Kidney capillary endothelial cell (primary cell): ENCODE measurements at regions not wholly inside any gene's neighbourhood (a gene's known extent, or its start where the extent isn't known, plus 50 kb on each side); places are given as distances from the start of the nearest gene placed in this dataset.
"Not testable (repeated sequence)": the region's sequence is repeated elsewhere in the genome, so short reads cannot be mapped to it uniquely, and the experiment has no call there.

Source experiments
- DNase-seq: peaks from one replicate; pipeline ENCODE4 v3.0.0-alpha.2; 2018; ENCODE audit warnings: low spot score

DNA sequence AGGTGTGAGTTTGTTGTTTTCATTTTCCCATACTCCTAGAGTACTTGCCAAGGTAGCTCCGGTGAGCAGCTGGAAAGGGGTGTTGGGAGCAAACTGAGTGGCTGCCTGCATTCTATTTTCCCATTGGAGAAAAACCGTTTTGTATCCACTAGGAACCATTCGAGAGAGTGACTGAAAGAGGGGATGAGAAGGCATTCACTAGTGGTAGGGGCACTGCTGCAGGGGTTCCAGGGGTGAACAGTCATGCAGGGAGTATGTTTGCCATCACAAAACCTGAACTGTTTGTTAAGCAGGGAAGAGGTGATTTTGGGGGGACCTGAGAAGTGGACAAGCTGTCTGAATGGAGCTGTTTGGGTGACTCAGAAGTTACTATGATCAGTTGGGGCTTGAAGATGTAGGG is 367.5 kb upstream of the SFSWAP start:
- not testable (repeated sequence) for DNase-seq

- DNase-seq: not testable (repeated sequence)
These were observed 366.0 kb upstream of the SFSWAP start for GRCh38 chr12:131344715-131345520.

DNA sequence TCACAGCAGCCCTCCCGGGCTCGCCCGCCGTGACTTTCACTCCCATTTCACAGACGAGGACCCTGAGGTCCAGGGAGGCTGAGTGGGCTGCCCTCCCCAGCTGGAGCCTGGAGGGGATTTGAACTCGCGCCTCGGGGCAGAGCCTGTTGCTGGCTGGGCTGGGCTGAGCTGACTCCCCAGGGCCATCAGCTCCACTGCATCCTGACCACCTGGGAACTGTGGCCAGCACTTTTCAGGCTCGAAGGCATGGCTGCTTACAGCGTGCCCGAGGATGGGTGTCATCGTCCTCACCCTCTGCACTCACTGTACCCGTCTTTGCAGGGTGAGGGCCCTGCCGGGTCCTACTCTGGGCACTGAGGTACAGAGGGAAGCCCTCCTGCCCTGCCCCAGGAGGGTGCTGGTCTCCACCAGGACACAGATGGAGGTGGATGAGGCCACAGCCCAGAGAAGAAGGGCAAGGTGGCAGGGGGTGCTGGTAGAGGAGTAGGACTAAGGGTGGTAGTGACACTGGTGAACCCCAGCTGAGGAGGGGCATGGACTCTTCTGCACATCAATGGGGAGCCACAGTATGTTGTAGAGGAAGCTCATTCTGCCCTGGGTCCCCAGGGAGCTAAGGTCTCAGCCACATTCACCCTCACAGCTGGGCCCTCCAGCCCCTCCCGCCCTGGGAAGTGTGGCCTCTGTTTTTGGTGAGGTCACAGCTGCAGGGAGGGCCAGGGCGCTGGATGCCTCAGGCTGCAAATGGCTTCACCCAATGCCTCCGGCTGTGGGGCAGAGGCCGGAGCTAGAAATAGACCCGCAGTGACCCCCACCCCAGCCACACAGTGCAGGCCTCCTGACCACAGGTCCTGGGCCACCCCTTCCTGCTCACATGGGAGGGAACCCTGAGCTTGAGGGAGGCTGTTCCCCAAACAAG is 365.1 kb upstream of the SFSWAP start:
- no peak for DNase-seq

DNA sequence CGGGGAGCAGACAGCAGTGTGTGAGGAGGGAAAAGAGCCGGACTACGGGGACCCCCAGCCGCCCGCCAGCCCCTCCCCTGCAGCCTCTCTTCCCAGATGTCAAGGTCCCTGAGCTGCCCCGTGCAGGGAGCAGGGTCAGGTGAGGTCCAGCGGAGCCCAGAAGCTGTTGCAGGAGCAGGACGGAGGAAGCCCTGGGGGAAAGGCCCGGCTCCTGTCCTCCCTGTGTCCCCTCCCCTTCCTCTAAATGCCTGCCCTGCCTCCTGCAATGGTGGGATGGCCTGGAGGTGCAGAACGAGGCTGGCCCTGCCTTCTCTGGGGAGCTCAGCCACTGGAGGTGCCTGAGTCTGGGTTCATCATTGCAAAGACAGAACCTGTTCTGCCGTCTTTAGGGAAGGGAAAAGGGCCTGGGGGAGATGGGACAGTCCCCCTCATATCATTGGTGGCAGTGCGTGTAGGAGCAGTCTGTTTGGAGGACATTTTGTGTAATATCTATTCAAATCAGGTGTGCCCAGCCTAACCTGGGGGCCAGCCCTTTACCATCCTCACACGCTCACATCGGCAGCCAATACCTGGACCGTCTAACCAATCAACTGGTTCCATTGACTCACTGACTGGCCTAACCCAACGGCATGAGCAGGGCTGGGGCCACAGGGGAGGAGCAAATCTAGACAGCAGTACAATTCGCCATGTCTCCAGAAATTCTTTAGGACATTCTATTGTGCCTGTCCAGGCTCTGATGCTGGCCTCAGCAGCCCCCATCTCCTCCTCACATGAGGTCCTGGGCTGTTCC is 364.1 kb upstream of the SFSWAP start:
- no peak for DNase-seq

DNA sequence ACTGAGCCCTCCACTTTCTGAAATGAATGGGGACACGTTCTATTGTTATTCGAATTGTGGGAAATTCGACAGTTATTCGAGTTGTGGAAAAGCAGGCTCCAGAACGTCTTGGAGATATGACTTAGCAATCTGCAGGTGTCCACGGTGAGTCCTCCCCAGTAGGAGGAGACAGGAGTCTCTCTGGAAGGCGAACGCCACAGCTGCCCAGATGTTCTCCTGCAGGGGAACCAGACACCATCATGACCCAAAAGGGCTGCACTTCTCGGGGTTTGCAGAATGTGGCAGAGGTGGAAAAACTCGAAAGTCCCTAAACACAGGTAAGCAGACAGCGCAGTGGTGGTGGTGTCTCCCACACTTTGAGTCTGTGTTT is 363.6 kb upstream of the SFSWAP start:
- DNase-seq: no peak

- no peak for DNase-seq
These were observed 363.2 kb upstream of the SFSWAP start for GRCh38 chr12:131347732-131348131.

DNA sequence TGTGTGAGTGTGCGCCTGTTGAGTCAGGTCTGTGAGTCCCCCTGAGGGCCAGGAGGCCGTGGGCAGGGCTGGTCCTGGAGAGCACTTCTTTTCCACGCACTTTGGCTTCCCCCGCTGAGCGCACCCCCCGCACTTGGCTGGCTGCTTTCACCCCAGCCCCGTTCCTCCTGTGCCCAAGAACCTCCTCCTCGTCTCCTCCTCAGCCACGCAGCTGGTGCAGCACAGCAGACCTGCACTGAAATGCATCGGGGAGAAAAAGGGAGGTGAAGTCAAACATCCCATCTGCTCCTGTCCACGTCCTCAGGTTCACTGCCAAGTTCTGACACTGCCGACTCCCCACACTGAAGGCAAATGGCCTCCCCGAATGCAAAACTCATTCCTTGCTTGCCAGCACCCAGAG is 362.7 kb upstream of the SFSWAP start:
- no peak for DNase-seq

DNA sequence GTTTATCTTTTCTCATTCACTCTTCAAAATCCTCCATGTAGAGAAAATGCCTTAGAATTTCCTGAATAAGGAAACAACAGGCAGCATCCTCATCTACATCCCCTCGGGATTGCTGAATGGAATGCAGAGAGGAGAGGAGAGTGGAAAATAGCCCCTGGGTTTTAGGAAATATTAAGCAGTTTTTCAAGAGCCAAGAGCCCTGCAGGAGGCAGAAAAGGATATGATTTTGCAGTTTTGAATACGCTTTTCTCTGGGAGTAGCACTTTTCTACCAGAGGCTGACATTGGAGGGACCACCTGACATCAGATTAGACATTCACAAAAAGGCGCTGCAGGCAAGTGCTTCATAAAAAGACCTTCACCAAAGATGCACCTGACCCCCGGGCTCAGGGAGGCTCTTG is 362.2 kb upstream of the SFSWAP start:
- DNase-seq: no peak

DNA sequence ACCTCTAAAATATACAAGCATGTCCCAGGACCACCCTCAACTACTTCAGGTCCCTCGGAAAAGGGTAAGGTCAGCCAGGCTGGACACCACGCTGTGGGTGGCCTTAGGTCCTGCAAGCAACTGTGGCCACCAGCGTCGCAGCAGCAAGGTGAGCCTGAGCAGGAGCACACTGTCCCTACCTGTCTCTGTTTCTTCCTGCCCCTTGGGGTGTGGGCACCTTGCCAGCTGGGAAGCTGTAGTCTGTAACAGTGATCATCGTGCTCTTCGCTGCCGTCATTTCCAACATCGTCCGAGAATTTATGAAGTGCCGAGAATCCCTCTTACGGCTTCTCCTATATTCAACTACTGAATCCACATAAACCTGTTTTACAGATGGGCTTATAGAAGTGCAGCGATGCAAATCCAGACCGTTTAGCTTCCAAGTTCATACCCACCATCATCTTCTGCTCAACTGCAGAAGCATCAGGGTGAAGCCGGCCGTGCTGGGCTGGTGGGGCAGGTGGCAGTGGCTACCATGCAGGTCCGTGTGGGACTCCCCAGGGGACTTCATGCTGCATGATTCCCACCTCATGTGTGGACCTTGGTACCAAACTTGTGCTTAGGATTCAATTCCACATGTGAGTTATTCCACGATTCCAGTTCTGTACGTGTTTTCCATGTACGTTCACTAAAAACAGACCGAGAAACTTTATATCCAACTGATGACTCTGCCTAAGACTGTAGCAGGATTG is 361.3 kb upstream of the SFSWAP start:
- DNase-seq: no peak

- DNase-seq: no peak
These were observed 360.0 kb upstream of the SFSWAP start for GRCh38 chr12:131350943-131351318.

DNA sequence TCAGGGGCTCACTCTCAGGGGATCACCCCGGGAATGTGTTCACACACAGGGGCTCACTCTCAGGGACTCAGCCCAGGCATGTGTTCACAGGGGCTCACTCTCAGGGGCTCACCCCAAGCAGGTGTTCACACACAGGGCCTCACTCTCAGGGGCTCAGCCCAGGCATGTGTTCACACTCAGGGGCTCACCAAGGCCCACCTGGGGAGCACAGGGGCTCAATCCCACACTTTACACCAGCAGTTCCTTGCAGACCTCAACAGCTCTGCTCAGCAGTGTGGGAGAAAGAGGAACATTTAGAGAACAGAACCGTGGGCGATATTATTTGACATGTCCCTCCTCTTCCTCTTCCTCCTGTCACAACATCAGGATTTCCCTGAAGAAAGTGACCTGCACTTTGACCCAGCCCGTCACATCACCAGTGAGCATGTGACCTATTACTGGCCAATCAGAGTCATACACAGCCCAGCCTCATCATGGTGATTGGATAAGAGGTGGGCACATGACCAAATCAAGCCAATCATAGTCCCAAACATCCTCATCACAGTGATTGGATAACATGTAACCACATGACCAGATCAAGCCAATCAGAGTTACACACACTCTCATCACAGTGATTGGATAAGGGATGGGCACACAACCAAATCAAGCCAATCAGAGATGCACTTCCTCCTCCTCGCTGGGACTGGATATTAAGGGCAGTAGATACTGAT is 359.4 kb upstream of the SFSWAP start:
- DNase-seq: no peak

DNA sequence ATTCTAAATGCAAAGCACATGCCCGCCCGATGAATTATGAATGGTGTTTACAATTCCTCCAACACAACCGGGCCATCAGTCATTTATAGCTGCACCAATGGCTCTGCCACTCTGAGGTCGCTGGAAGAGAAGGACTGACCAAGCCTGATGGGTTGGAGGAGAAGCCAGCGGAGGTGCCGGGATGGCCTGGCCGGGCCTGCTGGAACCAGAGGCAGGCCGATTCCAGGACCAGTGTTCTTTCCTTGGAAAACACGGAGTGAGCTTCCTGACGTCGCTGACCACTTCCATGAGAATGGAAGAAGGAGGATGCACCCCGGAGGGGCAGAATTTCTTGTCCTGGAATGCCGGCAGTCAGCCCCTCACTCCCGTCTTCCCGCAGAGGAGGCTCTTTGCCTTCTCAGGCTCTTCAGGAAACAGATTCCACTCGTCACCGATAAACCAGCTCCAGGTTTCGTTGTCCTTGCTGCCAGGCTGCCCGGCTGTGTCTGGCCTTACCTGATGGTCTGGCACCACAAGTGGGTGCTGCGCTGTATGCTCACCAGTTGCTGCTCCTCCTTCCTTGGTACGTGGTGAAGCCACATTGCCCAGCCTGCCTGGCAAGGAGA is 358.5 kb upstream of the SFSWAP start:
- no peak for DNase-seq

- DNase-seq: no peak
These were observed 357.5 kb upstream of the SFSWAP start for GRCh38 chr12:131353376-131353775.

DNA sequence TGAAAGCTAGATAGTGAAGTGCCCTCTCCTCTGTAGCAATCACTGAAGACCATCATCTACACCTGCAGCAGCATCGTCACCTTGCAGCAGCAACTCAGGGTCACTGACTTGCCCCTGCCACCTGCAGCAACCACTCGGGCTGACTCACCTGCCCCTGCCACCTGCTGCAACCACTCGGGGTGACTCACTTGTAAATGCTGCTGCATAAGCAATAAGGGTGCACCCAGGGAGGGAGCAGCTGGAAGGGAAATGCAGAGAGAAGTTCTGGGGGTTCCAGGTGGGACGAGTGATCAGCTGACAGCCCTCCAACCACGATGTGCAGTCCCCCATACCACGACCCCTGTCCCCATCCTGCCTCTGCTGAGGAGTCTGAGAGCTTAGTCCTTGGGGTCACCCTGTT is 357.1 kb upstream of the SFSWAP start:
- DNase-seq: no peak

DNA sequence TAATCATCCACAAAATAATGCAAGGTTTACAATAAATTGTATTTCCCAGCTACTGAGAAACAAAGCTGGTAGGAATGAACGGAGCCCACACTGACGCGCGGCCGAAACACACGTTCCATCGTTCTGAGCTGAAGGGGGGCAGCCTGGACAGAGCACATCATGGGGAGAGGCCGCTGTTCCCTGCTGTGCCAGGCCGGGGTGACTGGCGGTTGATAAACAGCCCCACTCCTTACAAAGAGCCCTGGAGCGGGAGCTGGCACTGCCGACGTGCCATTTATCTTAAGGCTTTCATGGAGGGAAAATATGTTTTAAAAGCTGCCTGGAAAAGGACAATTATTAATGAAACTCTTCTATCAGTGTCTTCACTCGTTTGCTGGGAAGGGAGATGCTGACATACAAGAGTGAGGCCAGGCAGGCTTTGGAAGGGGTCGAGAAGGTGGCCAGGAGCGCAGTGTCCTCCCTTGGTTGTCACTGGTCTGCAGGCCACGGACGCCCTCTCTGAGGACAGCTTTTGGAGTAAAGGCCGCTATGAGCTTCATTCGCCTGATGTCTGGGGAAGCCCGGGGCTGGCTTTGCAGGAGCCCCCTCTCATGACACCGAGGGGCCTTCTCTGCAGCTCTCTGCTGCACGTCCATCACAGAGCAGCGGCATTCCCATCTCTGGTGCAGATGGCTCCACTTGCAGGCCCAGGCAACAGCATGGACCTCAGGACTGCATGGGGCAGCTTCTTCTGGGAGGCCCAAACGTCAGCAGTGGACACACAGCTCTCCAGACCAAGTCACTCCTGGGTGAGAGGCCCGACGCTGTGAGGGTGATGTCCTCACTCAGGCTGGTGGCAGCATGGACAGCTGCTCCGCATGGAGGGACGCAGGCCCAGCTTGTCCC is 355.3 kb upstream of the SFSWAP start:
- DNase-seq: no peak

GRCh38 chr12:131356485-131357184 is 354.3 kb upstream of the SFSWAP start:
- no peak for DNase-seq

DNA sequence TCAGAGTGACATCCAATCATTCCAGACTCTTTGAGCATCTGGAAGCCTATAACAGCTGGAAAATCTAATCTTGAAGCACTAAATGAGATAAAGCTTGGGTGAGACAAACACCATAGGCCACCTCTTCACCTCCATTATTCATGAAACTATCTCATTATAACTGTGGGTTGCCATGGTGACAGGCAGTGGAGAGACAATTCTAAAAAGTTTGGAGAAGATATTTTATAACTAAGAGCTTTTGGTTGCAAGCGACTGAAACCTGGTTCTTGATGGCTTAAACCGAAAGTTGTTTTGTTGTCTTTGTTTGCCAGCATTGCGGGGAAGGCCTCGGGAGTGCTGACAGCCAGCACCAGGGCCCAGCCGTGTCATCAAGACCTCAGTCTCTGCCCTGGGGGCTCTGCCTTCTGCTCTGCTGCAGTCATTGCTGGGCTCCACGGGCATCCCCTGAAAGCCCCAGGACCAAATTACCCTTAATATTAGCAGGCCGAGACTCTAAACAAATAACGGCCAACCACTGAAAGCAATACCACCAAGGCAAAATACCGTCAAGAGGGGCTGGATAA is 353.6 kb upstream of the SFSWAP start:
- DNase-seq: no peak

GRCh38 chr12:131357920-131358319 is 353.0 kb upstream of the SFSWAP start:
- no peak for DNase-seq
